Psoas muscle (tissue), 7 donors: ENCODE measurements at regions not wholly inside any gene's neighbourhood (a gene's known extent, or its start where the extent isn't known, plus 50 kb on each side); places are given as distances from the start of the nearest gene placed in this dataset.

ENCODE experiments used
- ATAC-seq, 4 donors: fragments of 200-7000 bp; cut with Tn5 transposase; one replicate each; pipeline ENCODE4 v1.9.1; 2020; ENCODE audit warnings: moderate library complexity in 3 of 4, mild to moderate bottlenecking in 2 of 4
- DNase-seq, 2 donors: peaks; one replicate each; pipeline ENCODE4 v3.0.0-alpha.2; 2020
- H3K27ac ChIP-seq: fragments of 200-600 bp; one replicate; pipeline ENCODE4 v1.8.0; 2022
- H3K27me3 ChIP-seq, 3 donors: fragments of 200-600 bp in 1 of 3; one replicate each; pipeline versions ENCODE4 v1.6.1 to v1.8.0; 2013 to 2022; ENCODE audit warnings: low read length in 2 of 3, mild to moderate bottlenecking in 2 of 3, moderate library complexity in 1 of 3; ENCODE audit not compliant: insufficient read depth in 3 of 3
- H3K36me3 ChIP-seq, 2 donors: fragments of 200-600 bp in 1 of 2; one replicate each; pipeline versions ENCODE4 v1.6.1 to v1.8.0; 2013 to 2022; ENCODE audit warnings: low read depth in 1 of 2, mild to moderate bottlenecking in 1 of 2, moderate library complexity in 1 of 2; ENCODE audit not compliant: insufficient read depth in 1 of 2
- H3K4me1 ChIP-seq: fragments of 200-600 bp; one replicate; pipeline ENCODE4 v1.8.0; 2022
- H3K4me3 ChIP-seq: fragments of 200-600 bp; one replicate; pipeline ENCODE4 v1.8.0; 2022; ENCODE audit warnings: mild to moderate bottlenecking
- H3K9me3 ChIP-seq: fragments of 200-600 bp; one replicate; pipeline ENCODE4 v1.8.0; 2022
- WGBS, 3 donors: extraction: QIAGEN DNeasy Blood & Tissue Kit; methylation state at CpG; one replicate each; pipeline versions ENCODE4 v1.1.6 to v1.1.7; 2013; 5-methylcytosine and 5-hydroxymethylcytosine counted together
- intact Hi-C, 2 donors: fragments of 100-400 bp; cut with DNase I; formaldehyde crosslinking; loops; one replicate each; pipeline versions ENCODE4 v1.11.0 to v1.14.2; 2022
- TF ChIP-seq, protein P1 (sequence below): fragments of 200-600 bp; IDR thresholded peaks from one replicate; pipeline ENCODE4 v1.8.0; 2022; ENCODE audit warnings: antibody characterized with exemption
- donor health status: healthy with polysubstance abuse.
- donor health status: DM: no; HTN: no; CAD: no; lungs with moderate emphysema.
- donor health status: Bipolar disorder and iron deficiency.
- donor health status: healthy.
- donor health status: DM: yes; HTN: yes; CAD: no.
- donor health status: DM: no; HTN: no; CAD: no.
- donor health status: DM: yes; HTN: yes; CAD: no.

DNA sequence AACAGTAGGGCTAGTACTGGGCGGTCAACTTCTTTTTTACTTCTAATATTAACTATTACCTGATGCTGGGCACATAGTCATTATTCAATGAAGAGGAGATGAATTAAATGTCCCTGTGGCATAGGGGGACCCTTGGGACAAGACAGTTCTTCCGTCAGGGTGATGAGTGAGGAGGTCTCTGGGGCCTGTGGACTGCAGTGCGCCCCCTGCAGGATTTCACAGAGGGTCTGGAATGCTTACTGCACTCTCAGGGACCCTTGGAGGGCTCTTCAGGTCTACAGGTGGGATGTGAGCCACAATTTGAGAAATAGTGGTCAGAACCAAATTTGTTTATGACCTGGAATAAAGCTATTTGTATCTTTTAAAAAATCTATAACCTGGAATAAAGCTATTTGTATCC, 149.4 kb downstream of the FAM78B start:
- Histone ChIP-seq H3K27ac (no peak overlapping the region), H3K27me3 (no peaks in the 10 kb centered on the region), H3K36me3 (no peaks in the 10 kb centered on the region), H3K4me1 (no peaks in the 10 kb centered on the region), H3K9me3 (no peaks in the 10 kb centered on the region), H3K4me3 (no peak overlapping the region)
- WGBS, 3 donors, result 60 to 61% (median 61%) methylated on average over 3 of the region's 3 CpGs
- intact Hi-C loops, result no loop called here
- TF ChIP-seq, protein P1, sequence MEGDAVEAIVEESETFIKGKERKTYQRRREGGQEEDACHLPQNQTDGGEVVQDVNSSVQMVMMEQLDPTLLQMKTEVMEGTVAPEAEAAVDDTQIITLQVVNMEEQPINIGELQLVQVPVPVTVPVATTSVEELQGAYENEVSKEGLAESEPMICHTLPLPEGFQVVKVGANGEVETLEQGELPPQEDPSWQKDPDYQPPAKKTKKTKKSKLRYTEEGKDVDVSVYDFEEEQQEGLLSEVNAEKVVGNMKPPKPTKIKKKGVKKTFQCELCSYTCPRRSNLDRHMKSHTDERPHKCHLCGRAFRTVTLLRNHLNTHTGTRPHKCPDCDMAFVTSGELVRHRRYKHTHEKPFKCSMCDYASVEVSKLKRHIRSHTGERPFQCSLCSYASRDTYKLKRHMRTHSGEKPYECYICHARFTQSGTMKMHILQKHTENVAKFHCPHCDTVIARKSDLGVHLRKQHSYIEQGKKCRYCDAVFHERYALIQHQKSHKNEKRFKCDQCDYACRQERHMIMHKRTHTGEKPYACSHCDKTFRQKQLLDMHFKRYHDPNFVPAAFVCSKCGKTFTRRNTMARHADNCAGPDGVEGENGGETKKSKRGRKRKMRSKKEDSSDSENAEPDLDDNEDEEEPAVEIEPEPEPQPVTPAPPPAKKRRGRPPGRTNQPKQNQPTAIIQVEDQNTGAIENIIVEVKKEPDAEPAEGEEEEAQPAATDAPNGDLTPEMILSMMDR, result no peak
- ATAC-seq (no peak), DNase-seq (no peak)
